HUES64 (cell line): ENCODE measurements at regions not wholly inside any gene's neighbourhood (a gene's known extent, or its start where the extent isn't known, plus 50 kb on each side); places are given as distances from the start of the nearest gene placed in this dataset.

Source experiments
- H3K27ac ChIP-seq: 2 replicates; pipeline ENCODE4 v1.7.0; 2013; ENCODE audit warnings: low read depth, low read length, inconsistent platforms
- H3K27me3 ChIP-seq: 2 replicates; pipeline ENCODE4 v1.6.1; 2013; ENCODE audit warnings: mild to moderate bottlenecking, low read length; ENCODE audit not compliant: insufficient read depth
- H3K36me3 ChIP-seq: 2 replicates; pipeline ENCODE4 v1.6.1; 2013; ENCODE audit warnings: mild to moderate bottlenecking, low read length; ENCODE audit not compliant: insufficient read depth
- H3K4me1 ChIP-seq: 2 replicates; pipeline ENCODE4 v1.6.1; 2013; ENCODE audit warnings: mild to moderate bottlenecking, low read length, moderate library complexity; ENCODE audit not compliant: insufficient read depth
- H3K4me3 ChIP-seq: 2 replicates; pipeline ENCODE4 v1.5.1; 2013; ENCODE audit warnings: mild to moderate bottlenecking, low read length, moderate library complexity
- H3K9ac ChIP-seq: 2 replicates; pipeline ENCODE4 v1.6.1; 2013; ENCODE audit warnings: mild to moderate bottlenecking, low read depth, low read length
- H3K9me3 ChIP-seq: 2 replicates; pipeline ENCODE4 v1.6.1; 2013; ENCODE audit warnings: low read depth, low read length; ENCODE audit not compliant: insufficient read depth
- WGBS: fragments of 150-250, 120-280 bp; methylation state at CpG from one replicate; pipeline ENCODE4 v1.1.7; 2013; ENCODE audit warnings: missing lambda C conversion rate; 5-methylcytosine and 5-hydroxymethylcytosine counted together

- Histone ChIP-seq H3K36me3 (no peaks in the 10 kb centered on the region), H3K9me3 (no peaks in the 10 kb centered on the region), H3K27ac (no peak overlapping the region), H3K4me3 (no peak overlapping the region), H3K4me1 (peaks cover under 1% of the 10 kb centered on the region; the same call in 1 of the 2 replicates), H3K9ac (no peak overlapping the region), H3K27me3 (no peaks in the 10 kb centered on the region)
- WGBS: 16% methylated on average over 2 of the region's 3 CpGs
These were observed 285.8 kb upstream of the TRPC5 start for GRCh38 chrX:112368371-112368770.

- Histone ChIP-seq H3K9ac (no peak overlapping the region), H3K9me3 (no peaks in the 10 kb centered on the region), H3K36me3 (no peaks in the 10 kb centered on the region), H3K27ac (no peak overlapping the region), H3K4me1 (peaks cover 11% of the 10 kb centered on the region), H3K27me3 (no peaks in the 10 kb centered on the region), H3K4me3 (no peak overlapping the region)
- no CpG with 5 or more reads among the region's 1 CpG for WGBS
These were observed 284.5 kb upstream of the TRPC5 start for GRCh38 chrX:112367065-112367464.

GRCh38 chrX:112359906-112360305, 277.3 kb upstream of the TRPC5 start:
- Histone ChIP-seq H3K27ac (no peak overlapping the region), H3K27me3 (no peaks in the 10 kb centered on the region), H3K36me3 (no peaks in the 10 kb centered on the region), H3K9me3 (no peaks in the 10 kb centered on the region), H3K4me3 (no peak overlapping the region), H3K9ac (no peak overlapping the region), H3K4me1 (peaks cover 24% of the 10 kb centered on the region)
- 88% methylated on average over 1 of the region's 1 CpG for WGBS

DNA sequence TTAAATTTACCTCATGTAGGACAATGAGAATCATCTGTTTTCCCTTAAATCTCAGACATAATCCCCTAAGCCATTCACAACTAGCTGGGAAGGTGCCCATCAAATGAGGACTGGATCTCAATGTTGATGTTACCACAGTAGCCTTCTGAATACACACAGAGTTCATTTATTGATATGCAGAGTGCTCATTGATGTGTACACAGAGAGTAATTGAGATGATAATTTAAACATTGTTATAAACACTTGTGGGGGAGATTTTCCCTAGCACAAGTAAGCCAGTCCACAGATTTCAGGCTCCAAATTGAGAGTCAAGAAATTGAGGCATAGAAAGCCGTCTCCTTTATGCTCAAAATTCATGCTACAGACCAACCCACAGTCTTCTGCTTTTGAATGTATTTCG, 273.4 kb upstream of the TRPC5 start:
- peaks cover 13% of the 10 kb centered on the region for H3K4me1 ChIP-seq
- no peaks in the 10 kb centered on the region for H3K36me3 ChIP-seq
- H3K4me3 ChIP-seq: no peak overlapping the region
- no peaks in the 10 kb centered on the region for H3K9me3 ChIP-seq
- H3K27ac ChIP-seq: no peak overlapping the region
- H3K9ac ChIP-seq: no peak overlapping the region
- WGBS: 70% methylated on average over 2 of the region's 2 CpGs
- no peaks in the 10 kb centered on the region for H3K27me3 ChIP-seq

- no peaks in the 10 kb centered on the region for H3K4me1 ChIP-seq
- no peaks in the 10 kb centered on the region for H3K36me3 ChIP-seq
- no peak overlapping the region for H3K9ac ChIP-seq
- WGBS: no CpG with 5 or more reads among the region's 2 CpGs
- no peaks in the 10 kb centered on the region for H3K27me3 ChIP-seq
- no peaks in the 10 kb centered on the region for H3K9me3 ChIP-seq
- H3K4me3 ChIP-seq: no peak overlapping the region
- no peak overlapping the region for H3K27ac ChIP-seq
These were observed 259.0 kb upstream of the TRPC5 start for GRCh38 chrX:112341598-112341997.

GRCh38 chrX:112313201-112313600, 230.6 kb upstream of the TRPC5 start:
- H3K27me3 ChIP-seq: no peaks in the 10 kb centered on the region
- no peak overlapping the region for H3K27ac ChIP-seq
- no peaks in the 10 kb centered on the region for H3K4me1 ChIP-seq
- no peak overlapping the region for H3K9ac ChIP-seq
- 100% methylated on average over 1 of the region's 1 CpG for WGBS
- no peaks in the 10 kb centered on the region for H3K9me3 ChIP-seq
- no peak overlapping the region for H3K4me3 ChIP-seq
- H3K36me3 ChIP-seq: no peaks in the 10 kb centered on the region

DNA sequence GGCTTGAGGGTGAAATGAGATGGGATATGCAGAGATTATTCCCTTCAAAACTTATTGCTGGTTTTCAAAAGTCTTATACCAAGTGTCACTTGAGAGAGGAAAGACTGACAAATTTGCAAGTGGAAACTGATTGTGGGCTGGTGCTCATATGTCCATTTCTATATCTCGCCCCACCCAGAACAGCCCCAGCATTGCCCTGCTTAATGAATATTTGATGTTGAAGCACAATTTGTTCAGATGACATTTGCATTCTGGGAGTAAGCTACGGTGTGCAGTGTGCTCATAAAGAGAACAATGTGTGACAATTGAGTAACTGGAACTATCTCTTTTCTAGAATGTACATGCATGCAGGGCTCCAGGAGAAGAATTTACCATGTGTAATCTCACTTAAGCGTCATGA, 223.5 kb upstream of the TRPC5 start:
- 94% methylated on average over 2 of the region's 3 CpGs for WGBS
- Histone ChIP-seq H3K9me3 (no peaks in the 10 kb centered on the region), H3K4me3 (no peak overlapping the region), H3K9ac (no peak overlapping the region), H3K27me3 (no peaks in the 10 kb centered on the region), H3K4me1 (peaks cover 9% of the 10 kb centered on the region; the same call in 1 of the 2 replicates), H3K36me3 (no peaks in the 10 kb centered on the region), H3K27ac (no peak overlapping the region)

GRCh38 chrX:112279940-112280339, 197.4 kb upstream of the TRPC5 start:
- Histone ChIP-seq H3K4me3 (no peak overlapping the region), H3K9me3 (no peaks in the 10 kb centered on the region), H3K27ac (no peak overlapping the region), H3K4me1 (no peaks in the 10 kb centered on the region), H3K27me3 (no peaks in the 10 kb centered on the region), H3K36me3 (no peaks in the 10 kb centered on the region), H3K9ac (no peak overlapping the region)
- WGBS: no CpG with 5 or more reads among the region's 1 CpG

GRCh38 chrX:112270991-112271390, 188.4 kb upstream of the TRPC5 start:
- no peak overlapping the region for H3K4me3 ChIP-seq
- H3K36me3 ChIP-seq: no peaks in the 10 kb centered on the region
- H3K27ac ChIP-seq: no peak overlapping the region
- WGBS: 91% methylated on average over 2 of the region's 2 CpGs
- H3K9me3 ChIP-seq: no peaks in the 10 kb centered on the region
- H3K27me3 ChIP-seq: no peaks in the 10 kb centered on the region
- 0 out of 2 replicates have a peak, but pooled peaks cover 2% of the 10 kb centered on the region for H3K4me1 ChIP-seq
- H3K9ac ChIP-seq: no peak overlapping the region

- WGBS: 92% methylated on average over 2 of the region's 2 CpGs
- no peaks in the 10 kb centered on the region for H3K27me3 ChIP-seq
- no peaks in the 10 kb centered on the region for H3K4me1 ChIP-seq
These were observed 183.6 kb upstream of the TRPC5 start for GRCh38 chrX:112266136-112266535.

GRCh38 chrX:112259375-112259774, 176.8 kb upstream of the TRPC5 start:
- Histone ChIP-seq H3K4me1 (no peaks in the 10 kb centered on the region), H3K27ac (no peak overlapping the region), H3K9me3 (no peaks in the 10 kb centered on the region), H3K4me3 (no peak overlapping the region), H3K9ac (no peak overlapping the region), H3K27me3 (no peaks in the 10 kb centered on the region), H3K36me3 (no peaks in the 10 kb centered on the region)
- 100% methylated on average over 2 of the region's 3 CpGs for WGBS

More at GRCh38 chrX:112266136-112266535, 183.6 kb upstream of the TRPC5 start:
- Histone ChIP-seq H3K9ac (no peak overlapping the region), H3K4me3 (no peak overlapping the region), H3K27ac (no peak overlapping the region), H3K36me3 (no peaks in the 10 kb centered on the region), H3K9me3 (no peaks in the 10 kb centered on the region)

- Histone ChIP-seq H3K27ac (no peak overlapping the region), H3K9me3 (no peaks in the 10 kb centered on the region), H3K4me1 (no peaks in the 10 kb centered on the region), H3K4me3 (no peak overlapping the region), H3K9ac (no peak overlapping the region), H3K36me3 (no peaks in the 10 kb centered on the region), H3K27me3 (no peaks in the 10 kb centered on the region)
- WGBS: 89% methylated on average over 2 of the region's 2 CpGs
These were observed 172.3 kb upstream of the TRPC5 start for GRCh38 chrX:112254896-112255295.
